SU-DHL-6 (cell line): ENCODE measurements at regions not wholly inside any gene's neighbourhood (a gene's known extent, or its start where the extent isn't known, plus 50 kb on each side); places are given as distances from the start of the nearest gene placed in this dataset.

ENCODE experiments used
- EZH2phosphoT487 ChIP-seq: fragments of 200-600 bp; sonication (generic), shearing (Covaris generic); conservative IDR thresholded peaks from 2 replicates; pipeline ENCODE4 v1.6.1; 2018; ENCODE audit warnings: mild to moderate bottlenecking, antibody characterized with exemption, low read length, moderate library complexity, mixed read lengths
- TF ChIP-seq, protein P1 (sequence below): fragments of 200-600 bp; sonication (generic); IDR thresholded peaks from one replicate; pipeline ENCODE4 v1.5.1; 2017; ENCODE audit warnings: antibody characterized with exemption, mild to moderate bottlenecking, low read length, moderate library complexity; ENCODE audit not compliant: insufficient read depth, poor library complexity, severe bottlenecking

GRCh38 chr5:126093041-126093440 lies 330.2 kb upstream of the GRAMD2B start:
- TF ChIP-seq, protein P1, sequence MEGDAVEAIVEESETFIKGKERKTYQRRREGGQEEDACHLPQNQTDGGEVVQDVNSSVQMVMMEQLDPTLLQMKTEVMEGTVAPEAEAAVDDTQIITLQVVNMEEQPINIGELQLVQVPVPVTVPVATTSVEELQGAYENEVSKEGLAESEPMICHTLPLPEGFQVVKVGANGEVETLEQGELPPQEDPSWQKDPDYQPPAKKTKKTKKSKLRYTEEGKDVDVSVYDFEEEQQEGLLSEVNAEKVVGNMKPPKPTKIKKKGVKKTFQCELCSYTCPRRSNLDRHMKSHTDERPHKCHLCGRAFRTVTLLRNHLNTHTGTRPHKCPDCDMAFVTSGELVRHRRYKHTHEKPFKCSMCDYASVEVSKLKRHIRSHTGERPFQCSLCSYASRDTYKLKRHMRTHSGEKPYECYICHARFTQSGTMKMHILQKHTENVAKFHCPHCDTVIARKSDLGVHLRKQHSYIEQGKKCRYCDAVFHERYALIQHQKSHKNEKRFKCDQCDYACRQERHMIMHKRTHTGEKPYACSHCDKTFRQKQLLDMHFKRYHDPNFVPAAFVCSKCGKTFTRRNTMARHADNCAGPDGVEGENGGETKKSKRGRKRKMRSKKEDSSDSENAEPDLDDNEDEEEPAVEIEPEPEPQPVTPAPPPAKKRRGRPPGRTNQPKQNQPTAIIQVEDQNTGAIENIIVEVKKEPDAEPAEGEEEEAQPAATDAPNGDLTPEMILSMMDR = no peak
- no peak for TF ChIP-seq EZH2phosphoT487
